HEK293 (cell line): ENCODE measurements at regions not wholly inside any gene's neighbourhood (a gene's known extent, or its start where the extent isn't known, plus 50 kb on each side); places are given as distances from the start of the nearest gene placed in this dataset.

Experiments
- SP3 ChIP-seq: fragments of 450-650 bp; formaldehyde crosslinking; IDR thresholded peaks from 2 replicates; pipeline ENCODE4 v1.5.1; 2016; ENCODE audit warnings: missing biosample characterization, missing genetic modification characterization
- ZBTB21 ChIP-seq: fragments of 450-650 bp; formaldehyde crosslinking; IDR thresholded peaks from 2 replicates; pipeline ENCODE4 v1.5.1; 2017; ENCODE audit warnings: missing biosample characterization, missing genetic modification characterization
- ZBTB7A ChIP-seq: fragments of 450-650 bp; formaldehyde crosslinking; IDR thresholded peaks from 2 replicates; pipeline ENCODE4 v1.5.1; 2016; ENCODE audit warnings: low read depth, missing biosample characterization, missing genetic modification characterization
- ZNF23 ChIP-seq: fragments of 450-650 bp; formaldehyde crosslinking; IDR thresholded peaks from 2 replicates; pipeline ENCODE4 v1.5.1; 2016; ENCODE audit warnings: missing biosample characterization, missing genetic modification characterization, borderline replicate concordance
- ZNF24 ChIP-seq: fragments of 450-650 bp; formaldehyde crosslinking; IDR thresholded peaks from 2 replicates; pipeline ENCODE4 v1.5.1; 2016; ENCODE audit warnings: missing biosample characterization, missing genetic modification characterization
- ZNF274 ChIP-seq, 2 experiments: fragments of 200-500 bp in 1 of 2; fragments of 450-650 bp in 1 of 2; sonication (Bioruptor generic) in 1 of 2; formaldehyde crosslinking in 1 of 2; IDR thresholded peaks; 2 replicates each; pipeline versions ENCODE4 v1.5.1 to v1.6.1; 2014 to 2016; ENCODE audit warnings: borderline replicate concordance in 1 of 2, inconsistent platforms in 1 of 2, low read length in 1 of 2, missing biosample characterization in 1 of 2, missing genetic modification characterization in 1 of 2
- ZNF302 ChIP-seq: fragments of 450-650 bp; formaldehyde crosslinking; IDR thresholded peaks from 2 replicates; pipeline ENCODE4 v1.5.1; 2016; ENCODE audit warnings: missing biosample characterization, missing genetic modification characterization, low read depth
- TF ChIP-seq, protein P1 (sequence below): fragments of 450-650 bp; formaldehyde crosslinking; IDR thresholded peaks from 2 replicates; pipeline ENCODE4 v1.5.1; 2016; ENCODE audit warnings: missing biosample characterization, missing genetic modification characterization
- TF ChIP-seq, protein P2 (sequence below): fragments of 450-650 bp; formaldehyde crosslinking; IDR thresholded peaks from 2 replicates; pipeline ENCODE4 v1.5.1; 2016; ENCODE audit warnings: missing biosample characterization, missing genetic modification characterization
- TF ChIP-seq, protein P3 (sequence below): fragments of 450-650 bp; formaldehyde crosslinking; IDR thresholded peaks from 2 replicates; pipeline ENCODE4 v1.5.1; 2016; ENCODE audit warnings: missing biosample characterization, missing genetic modification characterization
- TF ChIP-seq, protein P4 (sequence below): fragments of 450-650 bp; formaldehyde crosslinking; IDR thresholded peaks from 2 replicates; pipeline ENCODE4 v1.5.1; 2016; ENCODE audit warnings: missing biosample characterization, missing genetic modification characterization
- TF ChIP-seq, protein P5 (sequence below): fragments of 450-650 bp; formaldehyde crosslinking; IDR thresholded peaks from 2 replicates; pipeline ENCODE4 v1.5.1; 2016; ENCODE audit warnings: missing biosample characterization, missing genetic modification characterization
- TF ChIP-seq, protein P6 (sequence below): sonication (generic); formaldehyde crosslinking; IDR thresholded peaks from 2 replicates; pipeline ENCODE4 v1.8.1; 2022; ENCODE audit warnings: mild to moderate bottlenecking, moderate library complexity, missing genetic modification reagents

DNA sequence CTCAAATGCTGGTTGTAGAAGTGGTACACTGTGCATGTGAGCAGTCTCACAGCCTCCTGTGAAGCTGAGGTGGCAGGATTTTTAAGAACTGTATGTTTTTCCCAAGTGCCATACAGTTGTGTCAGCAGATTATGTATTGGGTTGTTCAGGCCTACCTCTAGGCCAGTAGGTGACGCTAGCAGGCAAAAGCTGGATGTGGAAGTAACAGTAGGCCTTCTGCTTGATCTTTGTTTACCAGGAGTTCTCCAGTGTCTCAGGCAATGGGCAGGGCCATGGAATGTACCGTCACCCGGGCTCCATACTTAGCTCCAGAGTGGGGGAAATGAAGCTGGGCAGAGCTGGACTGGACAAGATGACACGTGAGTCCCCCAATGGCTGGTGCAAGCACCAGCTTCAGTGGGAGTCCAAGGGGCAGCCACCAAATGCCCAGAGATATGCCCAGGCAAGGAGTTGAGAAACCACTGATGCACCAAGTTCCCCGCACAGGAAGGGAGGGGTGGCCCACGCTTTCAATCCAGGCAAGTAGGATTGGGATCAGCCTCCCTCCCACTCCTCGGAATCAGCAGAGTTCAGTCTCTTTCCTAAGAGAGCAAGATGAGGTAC lies 289.7 kb downstream of the HTR1B start:
- TF ChIP-seq ZNF274 (IDR thresholded peaks at IDR 0.05; ENCODE audit: low read length), result no peak
- TF ChIP-seq ZNF274 (tag by site-specific recombination; IDR thresholded peaks at IDR 0.05; ENCODE audit: borderline replicate concordance), result no peak
- no peak for TF ChIP-seq SP3 (tag by site-specific recombination)
- TF ChIP-seq, protein P1, sequence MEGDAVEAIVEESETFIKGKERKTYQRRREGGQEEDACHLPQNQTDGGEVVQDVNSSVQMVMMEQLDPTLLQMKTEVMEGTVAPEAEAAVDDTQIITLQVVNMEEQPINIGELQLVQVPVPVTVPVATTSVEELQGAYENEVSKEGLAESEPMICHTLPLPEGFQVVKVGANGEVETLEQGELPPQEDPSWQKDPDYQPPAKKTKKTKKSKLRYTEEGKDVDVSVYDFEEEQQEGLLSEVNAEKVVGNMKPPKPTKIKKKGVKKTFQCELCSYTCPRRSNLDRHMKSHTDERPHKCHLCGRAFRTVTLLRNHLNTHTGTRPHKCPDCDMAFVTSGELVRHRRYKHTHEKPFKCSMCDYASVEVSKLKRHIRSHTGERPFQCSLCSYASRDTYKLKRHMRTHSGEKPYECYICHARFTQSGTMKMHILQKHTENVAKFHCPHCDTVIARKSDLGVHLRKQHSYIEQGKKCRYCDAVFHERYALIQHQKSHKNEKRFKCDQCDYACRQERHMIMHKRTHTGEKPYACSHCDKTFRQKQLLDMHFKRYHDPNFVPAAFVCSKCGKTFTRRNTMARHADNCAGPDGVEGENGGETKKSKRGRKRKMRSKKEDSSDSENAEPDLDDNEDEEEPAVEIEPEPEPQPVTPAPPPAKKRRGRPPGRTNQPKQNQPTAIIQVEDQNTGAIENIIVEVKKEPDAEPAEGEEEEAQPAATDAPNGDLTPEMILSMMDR (tag by site-specific recombination), result no peak
- no peak for TF ChIP-seq ZBTB7A
- TF ChIP-seq, protein P2, sequence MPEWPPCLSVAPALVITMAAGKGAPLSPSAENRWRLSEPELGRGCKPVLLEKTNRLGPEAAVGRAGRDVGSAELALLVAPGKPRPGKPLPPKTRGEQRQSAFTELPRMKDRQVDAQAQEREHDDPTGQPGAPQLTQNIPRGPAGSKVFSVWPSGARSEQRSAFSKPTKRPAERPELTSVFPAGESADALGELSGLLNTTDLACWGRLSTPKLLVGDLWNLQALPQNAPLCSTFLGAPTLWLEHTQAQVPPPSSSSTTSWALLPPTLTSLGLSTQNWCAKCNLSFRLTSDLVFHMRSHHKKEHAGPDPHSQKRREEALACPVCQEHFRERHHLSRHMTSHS (tag by site-specific recombination), result no peak
- TF ChIP-seq ZNF23 (tag by site-specific recombination), result no peak
- TF ChIP-seq, protein P3, sequence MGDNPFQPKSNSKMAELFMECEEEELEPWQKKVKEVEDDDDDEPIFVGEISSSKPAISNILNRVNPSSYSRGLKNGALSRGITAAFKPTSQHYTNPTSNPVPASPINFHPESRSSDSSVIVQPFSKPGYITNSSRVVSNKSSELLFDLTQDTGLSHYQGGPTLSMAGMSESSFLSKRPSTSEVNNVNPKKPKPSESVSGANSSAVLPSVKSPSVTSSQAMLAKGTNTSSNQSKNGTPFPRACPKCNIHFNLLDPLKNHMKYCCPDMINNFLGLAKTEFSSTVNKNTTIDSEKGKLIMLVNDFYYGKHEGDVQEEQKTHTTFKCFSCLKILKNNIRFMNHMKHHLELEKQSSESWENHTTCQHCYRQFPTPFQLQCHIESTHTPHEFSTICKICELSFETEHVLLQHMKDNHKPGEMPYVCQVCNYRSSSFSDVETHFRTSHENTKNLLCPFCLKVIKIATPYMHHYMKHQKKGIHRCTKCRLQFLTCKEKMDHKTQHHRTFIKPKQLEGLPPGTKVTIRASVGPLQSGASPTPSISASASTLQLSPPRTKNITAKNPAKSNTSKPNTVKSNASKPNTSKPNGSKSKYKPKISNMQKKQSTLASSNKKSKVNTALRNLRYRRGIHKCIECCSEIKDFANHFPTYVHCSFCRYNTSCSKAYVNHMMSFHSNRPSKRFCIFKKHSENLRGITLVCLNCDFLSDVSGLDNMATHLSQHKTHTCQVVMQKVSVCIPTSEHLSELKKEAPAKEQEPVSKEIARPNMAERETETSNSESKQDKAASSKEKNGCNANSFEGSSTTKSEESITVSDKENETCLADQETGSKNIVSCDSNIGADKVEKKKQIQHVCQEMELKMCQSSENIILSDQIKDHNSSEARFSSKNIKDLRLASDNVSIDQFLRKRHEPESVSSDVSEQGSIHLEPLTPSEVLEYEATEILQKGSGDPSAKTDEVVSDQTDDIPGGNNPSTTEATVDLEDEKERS (tag by site-specific recombination), result no peak
- TF ChIP-seq, protein P4, sequence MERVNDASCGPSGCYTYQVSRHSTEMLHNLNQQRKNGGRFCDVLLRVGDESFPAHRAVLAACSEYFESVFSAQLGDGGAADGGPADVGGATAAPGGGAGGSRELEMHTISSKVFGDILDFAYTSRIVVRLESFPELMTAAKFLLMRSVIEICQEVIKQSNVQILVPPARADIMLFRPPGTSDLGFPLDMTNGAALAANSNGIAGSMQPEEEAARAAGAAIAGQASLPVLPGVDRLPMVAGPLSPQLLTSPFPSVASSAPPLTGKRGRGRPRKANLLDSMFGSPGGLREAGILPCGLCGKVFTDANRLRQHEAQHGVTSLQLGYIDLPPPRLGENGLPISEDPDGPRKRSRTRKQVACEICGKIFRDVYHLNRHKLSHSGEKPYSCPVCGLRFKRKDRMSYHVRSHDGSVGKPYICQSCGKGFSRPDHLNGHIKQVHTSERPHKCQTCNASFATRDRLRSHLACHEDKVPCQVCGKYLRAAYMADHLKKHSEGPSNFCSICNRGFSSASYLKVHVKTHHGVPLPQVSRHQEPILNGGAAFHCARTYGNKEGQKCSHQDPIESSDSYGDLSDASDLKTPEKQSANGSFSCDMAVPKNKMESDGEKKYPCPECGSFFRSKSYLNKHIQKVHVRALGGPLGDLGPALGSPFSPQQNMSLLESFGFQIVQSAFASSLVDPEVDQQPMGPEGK, result no peak
- TF ChIP-seq ZNF24 (tag by site-specific recombination), result no peak
- no peak for TF ChIP-seq ZNF302
- no peak for TF ChIP-seq ZBTB21 (tag by site-specific recombination)
- TF ChIP-seq, protein P5, sequence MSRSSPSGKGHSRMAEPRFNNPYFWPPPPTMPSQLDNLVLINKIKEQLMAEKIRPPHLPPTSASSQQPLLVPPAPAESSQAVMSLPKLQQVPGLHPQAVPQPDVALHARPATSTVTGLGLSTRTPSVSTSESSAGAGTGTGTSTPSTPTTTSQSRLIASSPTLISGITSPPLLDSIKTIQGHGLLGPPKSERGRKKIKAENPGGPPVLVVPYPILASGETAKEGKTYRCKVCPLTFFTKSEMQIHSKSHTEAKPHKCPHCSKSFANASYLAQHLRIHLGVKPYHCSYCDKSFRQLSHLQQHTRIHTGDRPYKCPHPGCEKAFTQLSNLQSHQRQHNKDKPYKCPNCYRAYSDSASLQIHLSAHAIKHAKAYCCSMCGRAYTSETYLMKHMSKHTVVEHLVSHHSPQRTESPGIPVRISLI (tag by site-specific recombination), result no peak
- TF ChIP-seq, protein P6, sequence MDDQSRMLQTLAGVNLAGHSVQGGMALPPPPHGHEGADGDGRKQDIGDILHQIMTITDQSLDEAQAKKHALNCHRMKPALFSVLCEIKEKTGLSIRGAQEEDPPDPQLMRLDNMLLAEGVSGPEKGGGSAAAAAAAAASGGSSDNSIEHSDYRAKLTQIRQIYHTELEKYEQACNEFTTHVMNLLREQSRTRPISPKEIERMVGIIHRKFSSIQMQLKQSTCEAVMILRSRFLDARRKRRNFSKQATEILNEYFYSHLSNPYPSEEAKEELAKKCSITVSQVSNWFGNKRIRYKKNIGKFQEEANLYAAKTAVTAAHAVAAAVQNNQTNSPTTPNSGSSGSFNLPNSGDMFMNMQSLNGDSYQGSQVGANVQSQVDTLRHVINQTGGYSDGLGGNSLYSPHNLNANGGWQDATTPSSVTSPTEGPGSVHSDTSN (CRISPR knock-in tag), result no peak
